GM19467 (cell line): ENCODE measurements at regions not wholly inside any gene's neighbourhood (a gene's known extent, or its start where the extent isn't known, plus 50 kb on each side); places are given as distances from the start of the nearest gene placed in this dataset.
"Not testable (repeated sequence)": the region's sequence is repeated elsewhere in the genome, so short reads cannot be mapped to it uniquely, and the experiment has no call there.

Experiments
- ATAC-seq: cut with Tn5 transposase; IDR thresholded peaks from one replicate; pipeline ENCODE4 v1.9.1; 2021; ENCODE audit warnings: mild to moderate bottlenecking, moderate library complexity; ENCODE audit not compliant: unreplicated experiment

- no peak for ATAC-seq
Observed at GRCh38 chr3:59510576-59510975, 460.8 kb upstream of the CFAP20DC start.

GRCh38 chr3:59508273-59508672, 458.4 kb upstream of the CFAP20DC start:
- no peak for ATAC-seq

GRCh38 chr3:59506191-59506590, 456.4 kb upstream of the CFAP20DC start:
- ATAC-seq = no peak

DNA sequence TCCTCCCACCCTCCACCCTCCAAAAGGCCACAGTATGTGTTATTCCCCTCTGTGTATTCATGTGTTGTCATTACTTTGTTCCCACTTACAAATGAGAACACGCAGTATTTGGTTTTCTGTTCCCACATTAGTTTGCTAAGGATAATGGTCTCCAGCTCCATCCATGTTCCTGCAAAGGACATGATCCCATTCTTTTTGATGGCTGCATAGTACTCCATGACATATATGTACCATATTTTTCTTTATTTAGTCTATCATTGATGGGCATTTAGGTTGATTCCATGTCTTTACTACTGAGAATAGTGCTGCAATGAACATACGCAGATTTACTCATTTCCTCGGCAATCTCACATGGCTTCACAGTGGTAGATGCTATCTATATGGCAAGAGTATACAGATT, 453.6 kb upstream of the CFAP20DC start:
- no peak for ATAC-seq

- no peak for ATAC-seq
Observed at GRCh38 chr3:59502806-59503205, 453.0 kb upstream of the CFAP20DC start.

DNA sequence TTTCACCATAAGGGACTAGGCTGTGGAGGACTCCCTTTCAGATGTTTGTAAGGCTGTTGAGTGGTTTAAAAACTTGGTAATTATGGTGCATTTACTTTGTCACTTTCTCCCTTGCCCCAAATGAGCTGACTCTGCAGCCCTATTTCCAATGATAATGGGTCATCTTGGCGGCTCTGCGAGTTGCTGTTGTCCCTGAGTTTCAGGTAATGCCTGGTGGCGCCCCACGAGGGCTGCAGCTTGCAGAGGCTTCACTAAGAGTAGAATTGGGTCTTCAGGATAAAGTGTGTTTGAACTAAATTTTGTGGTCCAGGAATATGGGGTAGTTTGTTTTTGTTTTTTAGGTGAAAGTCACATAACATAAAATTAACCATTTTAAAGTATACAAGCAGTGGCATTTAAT, 450.1 kb upstream of the CFAP20DC start:
- ATAC-seq = no peak

DNA sequence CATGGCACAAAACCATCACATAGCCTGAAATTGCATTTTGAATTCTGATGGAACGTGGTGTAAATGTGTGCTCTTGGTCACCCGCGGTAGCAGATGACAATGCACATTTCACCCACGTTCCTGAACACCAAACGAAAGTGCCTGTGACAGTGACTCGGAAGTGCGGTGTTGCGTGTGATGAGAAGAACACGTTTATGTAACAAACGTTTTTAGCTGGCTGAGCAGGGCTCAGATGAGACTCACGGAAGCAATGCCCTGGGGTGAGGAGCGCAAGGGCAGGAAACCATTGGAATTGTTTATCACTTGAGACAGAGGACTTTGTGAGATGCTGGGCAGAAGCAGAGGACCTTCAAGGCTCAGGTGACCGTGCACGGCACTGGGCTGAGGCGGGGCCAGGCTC, 449.2 kb upstream of the CFAP20DC start:
- no peak for ATAC-seq

GRCh38 chr3:59496250-59496649, 446.4 kb upstream of the CFAP20DC start:
- ATAC-seq = no peak

DNA sequence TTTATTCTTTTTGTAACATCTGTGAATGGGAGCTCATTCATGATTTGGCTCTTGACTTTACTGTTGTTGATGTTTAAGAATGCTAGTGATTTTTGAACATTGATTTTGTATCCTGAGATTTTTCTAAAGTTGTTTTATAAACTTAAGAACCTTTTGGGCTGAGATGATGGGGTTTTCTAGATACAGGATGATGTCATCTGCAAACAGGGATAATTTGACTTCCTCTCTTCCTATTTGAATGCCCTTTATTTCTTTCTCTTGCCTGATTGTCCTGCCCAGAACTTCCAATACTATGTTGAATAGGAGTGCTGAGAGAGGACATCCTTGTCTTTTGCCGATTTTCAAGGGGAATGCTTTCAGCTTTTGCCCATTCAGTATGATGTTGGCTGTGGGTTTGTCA, 445.1 kb upstream of the CFAP20DC start:
- not testable (repeated sequence) for ATAC-seq

DNA sequence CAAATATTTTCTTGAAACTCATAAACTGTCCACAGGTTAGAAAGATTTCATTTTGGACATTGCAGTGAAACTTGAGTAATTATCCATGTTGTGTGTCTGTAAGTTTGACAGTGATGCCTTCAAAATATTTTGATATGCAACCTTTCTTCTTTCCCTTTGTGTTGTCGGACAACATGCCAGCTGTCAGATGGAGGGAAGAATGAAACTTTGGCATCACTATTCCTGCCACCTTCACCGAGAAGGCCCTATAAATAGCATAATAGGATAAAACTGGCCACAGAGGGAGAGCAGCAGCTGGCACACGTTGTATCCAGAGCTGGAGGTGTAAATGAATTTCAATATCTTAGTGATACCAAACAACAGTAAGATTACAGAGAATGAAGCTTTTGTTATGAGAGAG, 436.7 kb upstream of the CFAP20DC start:
- ATAC-seq = no peak

- no peak for ATAC-seq
Observed at GRCh38 chr3:59483191-59483590, 433.4 kb upstream of the CFAP20DC start.

DNA sequence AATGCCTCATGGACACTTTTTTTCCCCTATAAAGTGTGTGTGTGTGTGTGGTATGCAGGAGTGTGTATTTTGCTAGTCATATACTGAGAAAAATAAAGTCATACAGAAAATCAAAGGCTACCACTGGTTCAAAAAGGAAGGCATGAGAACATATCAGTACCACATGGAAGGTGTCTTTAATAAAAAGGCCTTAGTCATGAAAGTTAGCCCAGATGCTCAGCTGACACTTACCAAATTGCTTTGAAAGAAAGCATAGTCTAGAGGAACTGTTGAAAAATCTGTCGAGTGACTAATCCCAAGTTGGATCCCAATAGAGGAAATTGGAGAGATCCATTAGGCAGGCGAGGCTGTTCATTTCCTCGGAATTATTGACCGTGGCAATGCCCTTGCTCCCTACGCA, 432.9 kb upstream of the CFAP20DC start:
- no peak for ATAC-seq

DNA sequence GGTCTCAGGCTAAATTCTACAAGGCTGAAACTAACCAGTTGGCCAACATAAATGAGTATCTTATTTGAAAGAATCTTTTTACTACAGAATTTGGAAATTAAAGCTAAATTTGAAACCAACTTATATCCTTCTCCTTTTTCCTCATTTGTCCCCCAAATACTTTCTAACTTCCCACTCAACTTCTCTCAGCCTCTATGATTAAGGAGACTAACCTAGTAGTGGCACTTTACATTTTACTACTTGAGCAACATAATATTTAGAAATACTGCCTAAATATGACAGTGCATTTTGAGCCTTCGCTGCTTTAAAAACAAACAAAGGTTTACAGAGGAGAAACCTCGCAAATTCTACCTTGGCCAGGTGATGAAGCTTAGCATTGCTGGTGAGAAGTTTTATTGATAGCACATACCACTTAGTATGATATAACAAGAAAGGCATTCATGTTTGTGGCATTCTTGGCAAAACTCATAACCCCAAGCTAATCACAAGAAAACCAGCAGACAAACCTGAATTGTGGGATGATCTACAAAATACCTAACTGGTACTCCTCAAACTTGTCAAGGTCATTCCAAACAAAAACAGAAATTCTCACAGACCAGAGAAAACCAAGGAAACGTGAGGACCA, 432.1 kb upstream of the CFAP20DC start:
- no peak for ATAC-seq

DNA sequence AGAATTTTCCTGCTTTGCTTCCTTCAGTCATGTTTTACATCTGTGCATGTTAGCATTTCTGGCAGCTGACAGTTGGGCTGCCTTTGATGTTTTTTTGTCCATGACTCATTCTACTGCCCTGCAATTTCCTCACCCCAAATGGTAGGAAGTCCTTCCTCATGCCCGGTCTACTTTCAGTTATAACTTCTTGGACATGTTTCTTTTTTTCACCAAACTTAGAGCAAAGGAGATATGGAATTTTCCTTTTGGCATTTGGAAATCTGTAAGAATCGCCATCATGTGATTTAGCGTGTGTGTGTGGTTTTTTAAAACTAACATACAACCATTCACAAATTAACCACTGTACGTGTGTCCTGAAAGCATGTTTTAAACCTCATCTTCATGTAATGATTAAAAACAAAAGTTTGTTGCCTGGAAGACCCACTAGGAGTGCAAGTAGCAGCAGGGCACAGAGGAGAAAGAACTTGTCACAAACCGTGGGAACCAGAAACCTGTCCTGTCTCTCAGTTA, 430.7 kb upstream of the CFAP20DC start:
- ATAC-seq = peak; percentile 51

- ATAC-seq = no peak
Observed at GRCh38 chr3:59473636-59474035, 423.8 kb upstream of the CFAP20DC start.

GRCh38 chr3:59472541-59472940, 422.7 kb upstream of the CFAP20DC start:
- ATAC-seq = no peak

DNA sequence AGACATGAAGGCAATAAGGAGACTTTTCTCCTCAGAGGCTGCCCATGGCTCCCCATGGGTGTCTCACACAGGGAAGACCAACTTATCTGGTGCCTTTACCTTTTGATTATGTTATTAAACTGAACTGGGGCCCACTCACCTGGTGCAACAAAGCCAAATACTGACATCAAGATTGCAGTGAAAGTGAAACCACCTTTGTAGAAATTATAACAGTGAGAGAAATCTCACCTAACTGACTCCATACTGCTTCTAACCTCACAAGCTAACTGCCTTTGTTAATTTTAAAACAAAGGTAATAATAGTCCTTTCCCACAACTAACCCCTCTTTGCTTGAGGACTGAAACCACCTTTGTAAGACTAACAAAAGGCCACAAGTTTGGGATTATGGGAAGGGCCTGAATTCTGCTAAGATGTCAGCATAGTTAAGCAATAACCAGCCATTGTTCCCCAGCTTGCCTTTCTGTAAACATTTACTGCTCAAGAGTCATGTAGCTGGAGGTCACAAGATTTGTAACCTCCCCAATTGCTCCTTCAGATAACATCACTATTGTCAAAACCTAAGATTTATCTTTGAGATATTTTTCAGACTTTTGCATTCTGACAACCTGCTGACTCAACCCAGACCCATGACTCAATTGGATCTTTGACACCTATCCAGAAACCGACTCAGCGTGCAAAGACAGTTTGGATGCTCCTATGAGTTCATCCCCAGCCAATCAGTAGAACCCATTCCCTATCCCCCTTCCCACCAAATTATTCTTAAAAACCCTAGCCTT, 420.3 kb upstream of the CFAP20DC start:
- no peak for ATAC-seq

GRCh38 chr3:59467476-59467875, 417.7 kb upstream of the CFAP20DC start:
- ATAC-seq = no peak

GRCh38 chr3:59464187-59464586, 414.4 kb upstream of the CFAP20DC start:
- ATAC-seq = no peak

- no peak for ATAC-seq
Observed at GRCh38 chr3:59463253-59463652, 413.4 kb upstream of the CFAP20DC start.

GRCh38 chr3:59460068-59460467, 410.2 kb upstream of the CFAP20DC start:
- ATAC-seq = no peak

GRCh38 chr3:59456852-59457485, 407.1 kb upstream of the CFAP20DC start:
- peak; percentile 84 for ATAC-seq
